Pons (tissue), 1 donor: ENCODE measurements at regions not wholly inside any gene's neighbourhood (a gene's known extent, or its start where the extent isn't known, plus 50 kb on each side); places are given as distances from the start of the nearest gene placed in this dataset.
"Not testable (repeated sequence)": the region's sequence is repeated elsewhere in the genome, so short reads cannot be mapped to it uniquely, and the experiment has no call there.

ENCODE experiments used
- DNase-seq: peaks from one replicate; pipeline ENCODE4 v3.0.0-alpha.2; 2016; ENCODE audit warnings: low spot score

DNA sequence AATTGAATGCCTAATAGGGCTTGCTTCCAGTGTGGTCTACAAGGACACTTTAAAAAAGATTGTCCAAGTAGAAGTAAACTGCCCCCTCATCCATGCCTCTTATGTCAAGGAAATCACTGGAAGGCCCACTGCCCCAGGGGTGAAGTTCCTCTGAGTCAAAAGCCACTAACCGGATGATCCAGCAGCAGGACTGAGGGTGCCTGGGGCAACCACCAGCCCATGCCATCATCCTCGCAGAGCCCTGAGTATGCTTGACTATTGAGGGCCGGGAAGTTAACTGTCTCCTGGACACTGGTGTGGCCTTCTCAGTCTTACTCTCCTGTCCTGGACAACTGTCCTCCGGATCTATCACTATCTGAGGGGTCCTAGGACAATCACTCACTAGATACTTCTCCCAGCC, 411.5 kb downstream of the TENT5A start:
- DNase-seq, result no peak

GRCh38 chr6:81331526-81331925, 421.0 kb downstream of the TENT5A start:
- DNase-seq, result no peak

- DNase-seq, result no peak
Observed at GRCh38 chr6:81328700-81329099, 423.8 kb downstream of the TENT5A start.

DNA sequence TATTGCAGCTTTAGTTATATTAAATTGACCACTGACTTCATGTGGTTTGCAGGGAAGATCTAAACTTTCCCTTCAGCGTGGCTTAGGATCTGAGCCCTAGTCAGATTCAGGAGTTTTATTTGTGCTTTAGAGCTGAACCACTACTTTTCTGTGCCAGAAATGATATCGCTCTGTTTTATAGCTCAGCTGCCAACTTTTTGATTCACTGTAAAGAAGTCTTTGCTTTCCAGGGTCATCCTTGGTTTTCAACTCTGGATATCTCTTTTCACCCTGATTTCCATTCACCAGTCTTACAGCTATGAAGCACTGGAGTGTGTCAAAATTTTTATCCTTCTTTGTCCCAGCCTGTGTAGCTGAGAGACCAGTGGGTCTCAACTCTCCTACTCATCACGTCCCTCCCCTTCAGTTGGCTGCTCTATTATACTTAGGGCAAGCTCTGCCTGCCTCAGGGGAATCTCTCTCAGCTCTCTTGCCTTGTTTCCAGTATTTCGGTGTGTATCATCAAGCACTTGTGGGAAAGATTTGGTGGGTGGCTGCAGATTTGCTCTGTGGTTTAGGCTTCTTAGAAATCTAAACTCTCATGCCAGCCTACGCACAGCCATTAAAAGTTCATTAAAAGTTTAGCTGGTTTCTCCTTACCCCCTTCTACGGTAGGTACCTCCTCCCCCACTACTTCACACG, 425.5 kb downstream of the TENT5A start:
- DNase-seq, result no peak

DNA sequence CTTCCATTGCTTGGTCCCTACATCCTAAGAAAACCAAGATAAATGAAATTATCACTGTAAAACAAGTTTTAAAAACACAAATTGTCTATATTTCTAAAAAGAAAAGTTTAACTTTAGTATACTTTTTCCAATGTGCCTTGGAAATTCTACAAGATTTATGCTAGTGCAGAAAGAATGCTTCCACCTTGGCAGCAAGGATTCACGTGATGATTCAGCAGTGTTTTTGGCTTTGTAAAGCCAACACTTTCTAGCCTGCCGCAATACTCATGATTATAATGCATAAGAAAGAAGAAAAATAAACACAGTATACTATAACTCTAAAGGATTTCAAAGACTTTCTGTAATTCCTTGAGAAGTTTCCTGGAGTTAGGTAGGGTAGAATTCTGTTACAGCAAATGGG, 442.7 kb downstream of the TENT5A start:
- DNase-seq, result no peak

DNA sequence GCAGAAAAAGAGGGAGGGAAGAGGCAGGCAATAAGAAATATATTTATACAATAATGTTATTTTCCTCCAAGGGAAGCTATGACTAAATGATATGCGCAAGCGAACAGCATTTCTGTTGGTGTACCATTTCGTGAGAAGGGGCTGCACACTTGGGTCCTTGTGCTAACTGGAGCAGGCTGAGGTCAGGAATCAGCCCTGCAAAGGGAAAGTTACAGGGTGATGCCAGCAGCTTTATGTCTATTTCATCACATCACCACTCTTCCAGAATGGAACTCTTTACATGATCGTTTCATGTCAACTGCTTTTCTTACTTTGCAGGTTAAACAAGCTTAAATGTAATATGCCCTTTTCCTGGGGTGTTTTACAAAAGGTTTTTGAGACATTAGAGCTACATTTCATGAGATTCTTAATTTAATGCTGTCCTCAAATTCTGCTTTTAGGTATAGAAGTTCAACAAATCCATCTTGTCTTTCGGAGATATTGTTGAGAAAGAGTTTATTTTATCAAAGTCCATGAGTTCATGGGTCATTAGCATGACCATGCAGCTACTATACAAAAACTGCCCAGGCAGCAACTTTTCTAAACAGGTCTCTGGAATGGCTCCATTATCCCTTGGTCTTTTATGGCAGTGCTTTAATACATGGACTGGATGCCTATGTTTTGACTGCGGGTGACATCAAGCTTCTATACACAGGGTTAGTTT, 443.8 kb downstream of the TENT5A start:
- no peak for DNase-seq

GRCh38 chr6:81307651-81308214, 444.7 kb downstream of the TENT5A start:
- no peak for DNase-seq

GRCh38 chr6:81304466-81304865, 448.0 kb downstream of the TENT5A start:
- no peak for DNase-seq

GRCh38 chr6:81300961-81301360, 451.5 kb downstream of the TENT5A start:
- DNase-seq, result no peak

DNA sequence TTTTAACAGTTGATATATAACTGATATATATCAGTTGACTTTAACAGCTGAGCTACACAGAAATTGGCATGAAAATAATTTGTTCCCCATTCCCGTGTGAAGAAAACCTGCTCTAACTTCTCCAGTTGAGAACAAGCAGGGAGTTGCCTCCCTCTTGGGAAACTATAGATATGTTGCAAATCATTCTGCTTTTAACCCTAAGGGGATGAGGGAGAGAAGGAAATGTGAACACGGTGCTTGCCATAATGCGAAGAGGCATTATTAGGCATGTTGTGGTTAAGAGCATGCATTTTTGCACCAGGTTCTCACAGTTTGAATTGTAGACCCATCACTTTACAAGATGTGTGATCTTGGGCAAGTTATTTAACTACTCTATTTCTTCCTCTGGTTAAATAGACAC, 453.7 kb downstream of the TENT5A start:
- no peak for DNase-seq

GRCh38 chr6:81295310-81295709, 457.2 kb downstream of the TENT5A start:
- DNase-seq, result no peak

GRCh38 chr6:81293896-81294295, 458.6 kb downstream of the TENT5A start:
- DNase-seq, result no peak

DNA sequence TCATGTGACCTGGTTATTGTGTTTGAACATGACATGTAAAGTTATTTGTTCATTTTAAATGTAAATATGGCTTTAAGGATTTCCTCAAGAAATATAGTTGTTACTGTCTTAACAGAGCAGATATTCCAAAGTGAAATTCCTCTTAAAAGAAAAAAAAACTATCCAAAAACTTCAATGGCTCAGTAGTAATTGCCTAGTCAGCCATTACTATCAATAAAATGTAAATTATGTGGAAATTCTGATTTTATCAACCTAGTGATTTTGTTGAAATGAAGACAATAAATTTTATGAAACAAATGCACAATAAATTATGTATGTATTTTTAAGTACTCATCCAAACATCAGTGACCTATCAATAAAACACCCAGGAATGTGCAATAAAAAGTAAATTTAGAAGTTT, 463.3 kb downstream of the TENT5A start:
- DNase-seq, result no peak

DNA sequence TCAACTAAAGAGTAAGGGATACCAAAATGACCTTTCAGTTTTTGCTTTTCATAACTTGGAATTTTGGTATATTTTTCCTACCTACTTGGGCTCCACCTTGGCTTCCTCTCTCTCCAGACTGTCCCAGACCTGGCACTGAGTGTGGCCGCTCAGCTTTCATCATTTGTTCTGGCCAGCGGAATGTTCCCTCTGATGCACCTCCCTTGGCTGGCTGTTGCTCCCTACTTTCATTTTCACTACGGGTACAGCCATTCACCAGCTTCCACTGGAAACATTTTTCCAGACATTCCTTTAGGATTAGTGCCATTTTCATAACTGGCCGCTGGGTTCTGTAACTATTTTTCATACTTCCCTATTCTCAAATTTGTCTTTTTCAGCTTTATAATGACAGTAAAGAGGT, 487.4 kb downstream of the TENT5A start:
- no peak for DNase-seq

DNA sequence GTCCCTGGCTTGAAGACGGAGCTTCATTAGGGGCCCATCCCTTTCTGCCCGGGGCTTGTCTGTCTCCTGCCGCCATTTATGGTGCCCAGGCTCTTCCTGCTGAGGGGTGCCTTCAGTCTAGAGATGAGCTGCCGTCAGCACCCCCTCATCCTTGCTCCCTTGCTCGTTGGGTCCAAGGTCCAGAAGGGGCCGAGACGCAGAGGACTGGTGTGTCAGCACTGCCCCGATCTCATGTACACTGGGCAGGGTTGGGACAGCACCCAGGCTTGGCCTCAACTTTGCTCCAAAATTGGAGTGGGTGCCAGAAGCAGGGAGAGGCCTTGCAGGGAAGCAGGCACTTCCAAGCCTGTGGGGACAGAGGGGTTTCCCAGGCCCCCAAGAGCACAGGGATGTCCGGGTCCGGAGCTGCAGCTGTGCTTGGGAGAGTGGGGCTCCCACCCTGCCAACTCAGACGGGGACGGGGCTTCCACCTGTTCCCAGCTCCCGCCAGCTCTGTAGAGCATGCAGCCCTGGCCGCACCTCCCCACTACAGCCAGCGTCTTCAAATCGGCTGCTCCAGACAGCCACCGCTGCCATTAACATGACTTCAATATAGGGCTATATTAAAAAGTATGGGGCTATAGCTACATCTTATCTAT, 488.8 kb downstream of the TENT5A start:
- DNase-seq, result no peak

- DNase-seq, result no peak
Observed at GRCh38 chr6:81262656-81263055, 489.8 kb downstream of the TENT5A start.

GRCh38 chr6:81256223-81256622, 496.3 kb downstream of the TENT5A start:
- DNase-seq, result not testable (repeated sequence)

- no peak for DNase-seq
Observed at GRCh38 chr6:81253821-81254220, 498.7 kb downstream of the TENT5A start.

GRCh38 chr6:81252231-81252630, 500.2 kb downstream of the TENT5A start:
- DNase-seq, result no peak

GRCh38 chr6:81246200-81246599, 506.3 kb downstream of the TENT5A start:
- no peak for DNase-seq

GRCh38 chr6:81242624-81243023, 509.9 kb downstream of the TENT5A start:
- DNase-seq, result no peak

- peak; percentile 23 for DNase-seq
Observed at GRCh38 chr6:81241126-81242041, 511.1 kb downstream of the TENT5A start.
